ENCODE measurements at regions not wholly inside any gene's neighbourhood (a gene's known extent, or its start where the extent isn't known, plus 50 kb on each side); places are given as distances from the start of the nearest gene placed in this dataset.
"Not testable (repeated sequence)": the region's sequence is repeated elsewhere in the genome, so short reads cannot be mapped to it uniquely, and the experiment has no call there.

GRCh38 chr6:66499851-66500250 lies 792.8 kb upstream of the EYS start:
- ATAC-seq (ENCODE audit: poor library complexity) = no peak
- POLR2A ChIA-PET = no interaction called here

GRCh38 chr6:66496659-66497058 lies 789.6 kb upstream of the EYS start:
- no peaks in the 10 kb centered on the region for H3K4me1 Mint-ChIP-seq (ENCODE audit: low read depth)
- peaks cover 10% of the 10 kb centered on the region for H3K9me3 Mint-ChIP-seq
- H3K4me1 ChIP-seq (ENCODE audit: insufficient read depth, low read length) = no peaks in the 10 kb centered on the region
- no peaks in the 10 kb centered on the region for H3K9me3 ChIP-seq (ENCODE audit: control insufficient read depth in 1 of 2, insufficient read depth in 1 of 2, low read length in 2 of 2)
- no peak overlapping the region for H3K4me3 Mint-ChIP-seq
- TF ChIP-seq, protein P1, sequence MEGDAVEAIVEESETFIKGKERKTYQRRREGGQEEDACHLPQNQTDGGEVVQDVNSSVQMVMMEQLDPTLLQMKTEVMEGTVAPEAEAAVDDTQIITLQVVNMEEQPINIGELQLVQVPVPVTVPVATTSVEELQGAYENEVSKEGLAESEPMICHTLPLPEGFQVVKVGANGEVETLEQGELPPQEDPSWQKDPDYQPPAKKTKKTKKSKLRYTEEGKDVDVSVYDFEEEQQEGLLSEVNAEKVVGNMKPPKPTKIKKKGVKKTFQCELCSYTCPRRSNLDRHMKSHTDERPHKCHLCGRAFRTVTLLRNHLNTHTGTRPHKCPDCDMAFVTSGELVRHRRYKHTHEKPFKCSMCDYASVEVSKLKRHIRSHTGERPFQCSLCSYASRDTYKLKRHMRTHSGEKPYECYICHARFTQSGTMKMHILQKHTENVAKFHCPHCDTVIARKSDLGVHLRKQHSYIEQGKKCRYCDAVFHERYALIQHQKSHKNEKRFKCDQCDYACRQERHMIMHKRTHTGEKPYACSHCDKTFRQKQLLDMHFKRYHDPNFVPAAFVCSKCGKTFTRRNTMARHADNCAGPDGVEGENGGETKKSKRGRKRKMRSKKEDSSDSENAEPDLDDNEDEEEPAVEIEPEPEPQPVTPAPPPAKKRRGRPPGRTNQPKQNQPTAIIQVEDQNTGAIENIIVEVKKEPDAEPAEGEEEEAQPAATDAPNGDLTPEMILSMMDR (IDR thresholded peaks at IDR 0.05) = no peak
- ChIA-PET CTCF (no interaction called here), POLR2A (no interaction called here)
- no peak for ATAC-seq (ENCODE audit: poor library complexity)
- no peak overlapping the region for H3K27ac ChIP-seq (ENCODE audit: low read depth in 1 of 2, low read length in 2 of 2)
- no peak overlapping the region for H3K27ac Mint-ChIP-seq
- no peaks in the 10 kb centered on the region for H3K27me3 Mint-ChIP-seq
- H3K4me3 ChIP-seq (ENCODE audit: low read length) = no peak overlapping the region
- intact Hi-C loops (cut with DNase I, micrococcal nuclease) = no loop called here
- no peaks in the 10 kb centered on the region for H3K36me3 Mint-ChIP-seq (ENCODE audit: low read depth)
- no peaks in the 10 kb centered on the region for H3K36me3 ChIP-seq (ENCODE audit: insufficient read depth, low read length)
- no peaks in the 10 kb centered on the region for H3K27me3 ChIP-seq (ENCODE audit: control insufficient read depth in 1 of 2, insufficient read depth in 2 of 2, low read length in 2 of 2)
- DNase-seq = no peak

More at GRCh38 chr6:66499851-66500250, 792.8 kb upstream of the EYS start:
- H3K27ac ChIP-seq (ENCODE audit: low read depth in 1 of 2, low read length in 2 of 2) = no peak overlapping the region
- TF ChIP-seq, protein P1 (IDR thresholded peaks at IDR 0.05) = no peak
- no peak for DNase-seq
- H3K27me3 ChIP-seq (ENCODE audit: control insufficient read depth in 1 of 2, insufficient read depth in 2 of 2, low read length in 2 of 2) = no peaks in the 10 kb centered on the region
- H3K4me3 Mint-ChIP-seq = no peak overlapping the region
- H3K36me3 Mint-ChIP-seq (ENCODE audit: low read depth) = no peaks in the 10 kb centered on the region
- intact Hi-C loops (cut with DNase I, micrococcal nuclease) = no loop called here
- CTCF ChIA-PET = no interaction called here
- no peak overlapping the region for H3K27ac Mint-ChIP-seq
- H3K36me3 ChIP-seq (ENCODE audit: insufficient read depth, low read length) = no peaks in the 10 kb centered on the region
- no peak overlapping the region for H3K4me3 ChIP-seq (ENCODE audit: low read length)
- H3K4me1 Mint-ChIP-seq (ENCODE audit: low read depth) = no peaks in the 10 kb centered on the region
- H3K27me3 Mint-ChIP-seq = no peaks in the 10 kb centered on the region
- H3K4me1 ChIP-seq (ENCODE audit: insufficient read depth, low read length) = no peaks in the 10 kb centered on the region
- H3K9me3 ChIP-seq (ENCODE audit: control insufficient read depth in 1 of 2, insufficient read depth in 1 of 2, low read length in 2 of 2) = no peaks in the 10 kb centered on the region
- H3K9me3 Mint-ChIP-seq = peaks cover 8% of the 10 kb centered on the region

DNA sequence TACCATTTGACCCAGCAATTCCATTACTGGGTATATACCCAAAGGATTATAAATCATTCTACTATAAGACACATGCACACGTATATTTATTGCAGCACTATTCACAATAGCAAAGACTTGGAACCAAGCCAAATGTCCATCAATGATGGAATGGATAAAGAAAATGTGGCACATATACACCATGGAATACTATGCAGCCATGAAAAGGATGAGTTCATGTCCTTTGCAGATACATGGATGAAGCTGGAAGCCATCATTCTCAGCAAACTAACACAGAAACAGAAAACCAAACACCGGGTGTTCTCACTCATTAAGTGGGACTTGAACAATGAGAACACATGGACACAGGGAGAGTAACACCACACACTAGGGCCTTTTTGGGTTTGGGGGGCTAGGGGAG lies 787.6 kb upstream of the EYS start:
- H3K27me3 Mint-ChIP-seq; H3K27me3 ChIP-seq (ENCODE audit: control insufficient read depth in 1 of 2, insufficient read depth in 2 of 2, low read length in 2 of 2); H3K4me3 ChIP-seq (ENCODE audit: low read length); ATAC-seq (ENCODE audit: poor library complexity); H3K9me3 Mint-ChIP-seq; H3K27ac ChIP-seq (ENCODE audit: low read depth in 1 of 2, low read length in 2 of 2); POLR2A ChIA-PET; H3K36me3 Mint-ChIP-seq (ENCODE audit: low read depth); H3K4me1 Mint-ChIP-seq (ENCODE audit: low read depth); H3K27ac Mint-ChIP-seq; H3K4me1 ChIP-seq (ENCODE audit: insufficient read depth, low read length); DNase-seq; H3K9me3 ChIP-seq (ENCODE audit: control insufficient read depth in 1 of 2, insufficient read depth in 1 of 2, low read length in 2 of 2); H3K36me3 ChIP-seq (ENCODE audit: insufficient read depth, low read length); intact Hi-C loops (cut with DNase I, micrococcal nuclease); CTCF ChIA-PET; H3K4me3 Mint-ChIP-seq: not testable (repeated sequence)

GRCh38 chr6:66489269-66489987 lies 782.4 kb upstream of the EYS start:
- POLR2A ChIA-PET = no interaction called here
- DNase-seq (no peak), ATAC-seq (ENCODE audit: poor library complexity) (no peak)
- CTCF ChIA-PET = no interaction called here
- TF ChIP-seq, protein P1 (IDR thresholded peaks at IDR 0.05) = no peak
- Mint-ChIP-seq H3K4me1 (ENCODE audit: low read depth) (no peaks in the 10 kb centered on the region), H3K27ac (no peak overlapping the region), H3K9me3 (peaks cover 5% of the 10 kb centered on the region), H3K27me3 (no peaks in the 10 kb centered on the region), H3K4me3 (no peak overlapping the region), H3K36me3 (ENCODE audit: low read depth) (no peaks in the 10 kb centered on the region)
- Histone ChIP-seq H3K9me3 (ENCODE audit: control insufficient read depth in 1 of 2, insufficient read depth in 1 of 2, low read length in 2 of 2) (peaks cover 0 to 11% of the 10 kb centered on the region in 2 experiments), H3K27ac (ENCODE audit: low read depth in 1 of 2, low read length in 2 of 2) (no peak overlapping the region), H3K36me3 (ENCODE audit: insufficient read depth, low read length) (no peaks in the 10 kb centered on the region), H3K4me3 (ENCODE audit: low read length) (no peak overlapping the region), H3K27me3 (ENCODE audit: control insufficient read depth in 1 of 2, insufficient read depth in 2 of 2, low read length in 2 of 2) (no peaks in the 10 kb centered on the region), H3K4me1 (ENCODE audit: insufficient read depth, low read length) (no peaks in the 10 kb centered on the region)
- intact Hi-C loops (cut with DNase I, micrococcal nuclease) = no loop called here
